ENCODE measurements at regions not wholly inside any gene's neighbourhood (a gene's known extent, or its start where the extent isn't known, plus 50 kb on each side); places are given as distances from the start of the nearest gene placed in this dataset.

- no peak for TF ChIP-seq CTCF (conservative IDR thresholded peaks at IDR 0.05)
- TF ChIP-seq EZH2 (IDR thresholded peaks at IDR 0.05; ENCODE audit: low read depth), result no peak
These were observed 326.7 kb upstream of the CAMK1G start for GRCh38 chr1:209256766-209257350.

Data from PC-9 (cell line).